GM19351 (cell line): ENCODE measurements at regions not wholly inside any gene's neighbourhood (a gene's known extent, or its start where the extent isn't known, plus 50 kb on each side); places are given as distances from the start of the nearest gene placed in this dataset.
"Not testable (repeated sequence)": the region's sequence is repeated elsewhere in the genome, so short reads cannot be mapped to it uniquely, and the experiment has no call there.

Experiments used
- ATAC-seq: cut with Tn5 transposase; IDR thresholded peaks from one replicate; pipeline ENCODE4 v1.9.1; 2021; ENCODE audit warnings: mild to moderate bottlenecking, moderate library complexity; ENCODE audit not compliant: unreplicated experiment

DNA sequence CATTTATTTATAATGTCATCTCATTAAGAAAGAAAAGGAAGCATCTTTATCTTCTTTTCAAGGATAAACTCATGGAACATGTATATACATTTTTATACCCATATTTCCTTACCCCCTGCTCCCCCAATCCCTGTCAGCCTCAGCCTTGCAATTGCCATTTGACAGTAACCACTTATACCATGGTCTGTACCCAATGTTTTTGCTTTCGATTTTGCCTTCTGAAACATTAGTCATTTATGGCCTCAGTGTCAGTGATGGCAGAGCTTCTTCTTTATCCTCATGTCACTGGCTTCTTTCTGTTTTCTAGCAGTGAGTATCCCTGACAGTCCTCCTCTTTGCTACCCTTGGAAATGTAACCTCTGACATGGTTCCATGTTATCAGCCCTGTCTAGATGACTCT, 228.4 kb downstream of the SPRY1 start:
- peak; percentile 72 for ATAC-seq

- no peak for ATAC-seq
These were observed 231.7 kb downstream of the SPRY1 start for GRCh38 chr4:123628288-123628687.

- no peak for ATAC-seq
These were observed 235.4 kb downstream of the SPRY1 start for GRCh38 chr4:123631786-123632692.

GRCh38 chr4:123632693-123633030, 236.1 kb downstream of the SPRY1 start:
- ATAC-seq: no peak

GRCh38 chr4:123638834-123639233, 242.2 kb downstream of the SPRY1 start:
- no peak for ATAC-seq

- ATAC-seq: no peak
These were observed 243.7 kb downstream of the SPRY1 start for GRCh38 chr4:123640271-123640670.

- no peak for ATAC-seq
These were observed 244.2 kb downstream of the SPRY1 start for GRCh38 chr4:123640824-123641223.

GRCh38 chr4:123643691-123644090, 247.1 kb downstream of the SPRY1 start:
- no peak for ATAC-seq

DNA sequence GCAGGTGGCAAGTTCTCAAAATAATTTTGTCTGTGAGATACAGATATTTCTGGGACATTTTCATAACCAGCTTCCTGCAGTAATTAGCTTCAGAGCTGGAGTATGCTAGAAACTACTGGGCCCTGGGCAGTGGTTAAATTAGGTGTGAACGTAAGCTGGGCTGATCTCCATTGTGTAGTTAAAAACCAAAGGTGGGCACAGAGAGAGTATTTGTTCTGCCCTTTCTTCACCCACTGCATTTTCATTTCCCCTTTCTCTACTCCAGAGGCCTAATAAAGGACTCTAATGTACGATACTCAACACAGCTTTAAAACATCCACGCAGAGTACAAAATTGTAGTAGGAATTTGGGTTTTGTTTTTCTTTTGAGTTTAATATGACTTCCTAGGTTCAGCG, 252.7 kb downstream of the SPRY1 start:
- peak; percentile 84 for ATAC-seq

GRCh38 chr4:123649645-123650391, 253.2 kb downstream of the SPRY1 start:
- no peak for ATAC-seq

DNA sequence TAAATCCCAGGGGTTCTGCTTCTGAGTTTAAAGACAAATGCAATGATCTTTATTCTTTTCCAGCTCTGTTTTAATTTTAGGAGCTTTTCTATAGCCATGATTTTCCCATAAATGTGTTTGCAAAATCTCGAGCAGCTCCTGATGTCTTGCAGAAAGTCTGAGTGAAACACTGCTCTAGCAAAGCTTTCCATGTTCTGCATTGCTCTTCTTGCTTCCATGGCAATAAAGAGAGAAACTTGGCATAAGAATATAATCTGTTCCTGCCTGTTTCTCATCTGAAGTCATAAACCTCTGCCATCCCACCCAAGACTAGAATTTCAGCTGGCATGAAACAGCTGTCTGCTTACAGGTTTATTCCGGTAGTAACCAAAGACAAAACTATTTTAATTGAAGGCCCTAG, 254.5 kb downstream of the SPRY1 start:
- no peak for ATAC-seq

- no peak for ATAC-seq
These were observed 255.1 kb downstream of the SPRY1 start for GRCh38 chr4:123651536-123652180.

DNA sequence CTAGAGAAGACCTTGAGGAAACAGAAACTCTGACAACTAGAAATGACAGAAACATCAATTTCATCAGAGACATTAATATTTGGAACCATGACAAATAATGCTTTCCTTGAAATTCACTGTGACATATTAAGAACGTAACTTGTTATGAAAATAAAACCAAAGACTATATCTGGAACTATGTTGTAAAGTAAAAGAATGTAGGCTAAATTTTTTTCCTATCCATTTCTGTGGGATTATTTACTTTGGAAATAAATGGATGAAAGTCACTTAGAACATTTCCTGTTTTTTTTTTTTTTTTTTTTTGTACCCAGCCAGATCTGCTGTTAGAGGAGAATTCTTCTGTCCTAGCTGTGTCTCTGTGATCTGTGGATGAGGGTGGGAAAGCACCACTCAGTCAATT, 255.9 kb downstream of the SPRY1 start:
- ATAC-seq: no peak

GRCh38 chr4:123653236-123653635, 256.6 kb downstream of the SPRY1 start:
- no peak for ATAC-seq

DNA sequence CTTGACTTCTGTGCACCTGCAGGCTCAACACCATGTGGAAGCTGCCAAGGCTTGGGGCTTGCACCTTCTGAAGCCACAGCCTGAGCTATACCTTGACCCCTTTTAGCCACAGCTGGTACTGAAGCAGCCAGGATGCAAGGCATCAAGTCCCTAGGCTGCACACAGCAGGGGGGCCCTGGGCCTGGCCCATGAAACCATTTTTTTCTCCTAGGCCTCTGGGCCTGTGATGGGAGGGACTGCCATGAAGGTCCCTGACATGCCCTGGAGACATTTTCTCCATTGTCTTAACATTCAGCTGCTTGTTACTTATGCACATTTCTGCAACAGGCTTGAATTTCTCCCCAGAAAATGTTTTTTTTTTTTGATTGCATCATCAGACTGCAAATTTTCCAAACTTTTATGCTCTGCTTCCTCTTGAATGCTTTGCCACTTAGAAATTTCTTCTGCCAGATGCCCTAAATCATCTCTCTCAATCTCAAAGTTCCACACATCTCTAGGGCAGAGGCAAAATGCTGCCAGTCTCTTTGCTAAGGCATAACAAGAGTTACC, 260.2 kb downstream of the SPRY1 start:
- not testable (repeated sequence) for ATAC-seq

DNA sequence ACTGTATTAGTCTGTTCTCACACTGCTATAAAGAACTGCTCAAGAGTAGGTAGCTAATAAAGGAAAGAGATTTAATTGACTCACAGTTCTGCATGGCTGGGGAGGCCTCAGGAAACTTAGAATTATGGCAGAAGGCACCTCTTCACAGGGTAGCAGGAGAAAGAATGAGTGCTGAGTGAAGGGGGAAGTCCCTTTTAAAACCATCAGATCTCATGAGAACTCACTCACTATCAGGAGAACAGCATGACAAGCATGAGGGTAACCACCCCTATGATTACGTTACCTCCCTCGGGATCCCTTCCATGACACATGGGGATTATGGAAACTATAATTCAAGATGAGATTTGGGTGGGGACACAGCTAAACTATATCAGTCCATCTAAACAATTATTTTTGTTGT, 261.0 kb downstream of the SPRY1 start:
- not testable (repeated sequence) for ATAC-seq

DNA sequence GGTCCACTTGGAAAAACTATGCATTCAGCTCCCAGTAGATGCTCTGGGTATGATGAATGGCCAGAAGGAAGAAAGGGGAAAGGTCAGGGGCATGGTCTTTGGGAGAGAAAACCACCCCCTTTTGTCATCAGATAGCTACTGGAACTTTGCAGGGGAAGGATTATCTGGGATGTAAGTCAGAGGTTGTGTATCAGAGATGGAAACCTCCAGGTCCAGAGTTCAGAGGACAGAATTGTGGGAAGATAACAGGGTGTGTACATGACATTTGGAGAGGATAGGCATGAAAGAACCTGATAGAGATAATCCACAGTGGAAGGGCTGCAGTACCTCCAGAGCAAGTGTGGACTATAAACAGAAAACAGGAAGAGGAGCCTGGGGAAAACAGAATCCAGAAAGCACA, 262.7 kb downstream of the SPRY1 start:
- ATAC-seq: no peak

DNA sequence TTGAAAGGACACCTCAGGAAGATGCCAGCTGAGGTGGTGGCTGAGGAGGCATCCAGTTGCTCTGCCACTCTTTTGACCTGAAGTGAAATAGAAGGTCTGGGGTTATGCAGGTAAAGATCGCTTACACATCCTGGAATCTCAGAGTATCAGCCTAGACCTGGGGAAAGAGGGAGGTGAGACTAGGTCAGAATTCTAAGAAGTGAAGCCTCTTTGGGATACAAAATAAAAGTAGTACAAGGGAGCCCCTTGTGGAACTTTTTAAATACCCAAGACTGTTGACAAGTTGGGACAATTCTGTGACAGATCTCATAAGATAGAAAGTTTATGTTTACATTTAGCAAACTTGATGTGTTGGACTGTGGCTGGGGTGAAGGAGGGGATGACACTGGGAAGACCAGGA, 263.1 kb downstream of the SPRY1 start:
- ATAC-seq: peak; percentile 76

DNA sequence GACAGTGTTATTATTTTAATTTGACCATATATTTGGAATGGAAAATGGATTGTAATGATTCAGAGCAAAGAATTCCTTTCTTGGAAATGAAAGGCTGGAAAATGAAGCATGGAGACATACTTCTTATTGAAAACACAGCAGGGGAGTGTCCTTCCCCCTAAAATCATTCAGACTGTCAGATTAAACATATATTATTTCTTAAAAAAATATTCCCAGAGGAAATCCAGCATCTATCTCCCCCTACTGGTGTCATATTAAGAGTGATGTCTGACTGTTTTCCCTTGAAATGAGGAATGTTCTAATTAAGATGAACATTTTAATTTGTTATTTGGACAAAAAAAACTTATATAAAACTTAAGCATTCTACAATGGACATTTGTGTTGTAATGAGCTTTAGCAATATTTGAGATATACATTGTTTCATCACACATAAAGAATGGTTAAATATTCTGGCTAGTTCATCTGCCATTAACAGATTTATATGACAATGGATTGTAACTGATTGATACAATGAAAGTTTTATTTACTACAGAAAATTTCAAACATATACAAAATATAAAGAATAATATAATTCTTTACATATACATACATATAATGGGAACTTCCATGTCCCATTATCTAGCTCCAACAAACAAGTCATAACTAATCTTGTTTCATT, 264.6 kb downstream of the SPRY1 start:
- no peak for ATAC-seq

- no peak for ATAC-seq
These were observed 266.2 kb downstream of the SPRY1 start for GRCh38 chr4:123662827-123663226.

- no peak for ATAC-seq
These were observed 269.9 kb downstream of the SPRY1 start for GRCh38 chr4:123666486-123666885.
